HCT116 (cell line): ENCODE measurements at regions not wholly inside any gene's neighbourhood (a gene's known extent, or its start where the extent isn't known, plus 50 kb on each side); places are given as distances from the start of the nearest gene placed in this dataset.

Experiments used
- ATAC-seq: fragments of 200-7000 bp; cut with Tn5 transposase; 2 replicates; pipeline ENCODE4 v1.9.1; 2020; ENCODE audit warnings: mild to moderate bottlenecking, moderate library complexity
- BruUV-seq: library from RNA; stranded (reverse); fragments of 400-500 nt; replicated peaks from 2 replicates; lab custom pipeline; 2021; lab: Mats Ljungman, UMichigan
- CTCF ChIA-PET: fragments of 300-600 bp; sonication (Branson Sonifier 250); formaldehyde crosslinking; loops from one replicate; lab custom pipeline; 2021; ENCODE audit warnings: antibody characterized with exemption; lab: Charles Lee
- POLR2A ChIA-PET: fragments of 300-600, 350-600 bp; sonication (Branson Sonifier 250); formaldehyde crosslinking; loops from one replicate; lab custom pipeline; 2021; ENCODE audit warnings: antibody characterized with exemption; lab: Charles Lee
- RAD21 ChIA-PET, 2 experiments: fragments of 300-600 bp; sonication (Branson Sonifier 250); formaldehyde crosslinking; loops; one replicate each; lab custom pipeline; 2023; ENCODE audit warnings: low total read pairs in 2 of 2; ENCODE audit not compliant: uncharacterized antibody in 2 of 2, unreplicated experiment in 2 of 2, low non-redundant PET in 1 of 2; lab: Charles Lee
- DNase-seq: peaks from one replicate; pipeline ENCODE4 v3.0.0-alpha.2; 2010; ENCODE audit warnings: low read depth, low spot score
- H2AFZ ChIP-seq: fragments of 200-600 bp; shearing (Covaris generic), sonication (generic); 2 replicates; pipeline ENCODE4 v1.6.1; 2017; ENCODE audit warnings: low read depth, mixed run types, mixed read lengths, antibody characterized with exemption, low read length; ENCODE audit not compliant: poor library complexity, severe bottlenecking
- H3K27ac ChIP-seq: 2 replicates; pipeline ENCODE4 v1.5.1; 2012; ENCODE audit warnings: low read depth, low read length
- H3K27me3 ChIP-seq: fragments of 200-600 bp; sonication (generic); 2 replicates; pipeline ENCODE4 v1.6.1; 2016; ENCODE audit warnings: mixed run types, low read length, mixed read lengths; ENCODE audit not compliant: insufficient read depth
- H3K36me3 ChIP-seq, 2 experiments: fragments of 200-500 bp in 1 of 2; fragments of 200-600 bp in 1 of 2; sonication (Bioruptor generic) in 1 of 2; sonication (generic) in 1 of 2; 2 replicates each; pipeline versions ENCODE4 v1.5.1 to v1.6.1; 2014 to 2016; ENCODE audit warnings: low read length in 2 of 2, inconsistent platforms in 1 of 2, mixed read lengths in 1 of 2, mixed run types in 1 of 2; ENCODE audit not compliant: insufficient read depth in 2 of 2, control insufficient read depth in 1 of 2
- H3K4me1 ChIP-seq, 2 experiments: fragments of 200-600 bp in 1 of 2; sonication (generic) in 1 of 2; 2 replicates each; pipeline versions ENCODE4 v1.5.1 to v1.6.1; 2012 to 2017; ENCODE audit warnings: low read length in 2 of 2, inconsistent platforms in 1 of 2, mild to moderate bottlenecking in 1 of 2, mixed read lengths in 1 of 2, mixed run types in 1 of 2, moderate library complexity in 1 of 2; ENCODE audit not compliant: insufficient read depth in 2 of 2, control insufficient read depth in 1 of 2
- H3K4me2 ChIP-seq: fragments of 200-600 bp; sonication (generic); 2 replicates; pipeline ENCODE4 v1.6.1; 2017; ENCODE audit warnings: mixed run types, low read length, mixed read lengths
- H3K4me3 ChIP-seq, 2 experiments: fragments of 200-600 bp in 1 of 2; sonication (generic) in 1 of 2; replicated peaks in 1 of 2; 2 replicates each; pipeline ENCODE4 v1.5.1; 2011 to 2016; ENCODE audit warnings: low read length in 2 of 2, control low read depth in 1 of 2, low read depth in 1 of 2, mild to moderate bottlenecking in 1 of 2, mixed read lengths in 1 of 2, mixed run types in 1 of 2
- H3K79me2 ChIP-seq: fragments of 200-600 bp; sonication (generic); 2 replicates; pipeline ENCODE4 v1.6.1; 2017; ENCODE audit warnings: mild to moderate bottlenecking, mixed run types, low read length, moderate library complexity, mixed read lengths; ENCODE audit not compliant: insufficient read depth
- H3K9ac ChIP-seq: fragments of 200-600 bp; sonication (generic); 2 replicates; pipeline ENCODE4 v1.6.1; 2016; ENCODE audit warnings: low read length, mixed read lengths
- H3K9me2 ChIP-seq: fragments of 200-600 bp; sonication (generic), shearing (Covaris generic); 2 replicates; pipeline ENCODE4 v1.6.1; 2017; ENCODE audit warnings: mixed run types, mild to moderate bottlenecking, moderate library complexity; ENCODE audit not compliant: insufficient read depth
- H3K9me3 ChIP-seq, 2 experiments: fragments of 200-500 bp in 1 of 2; fragments of 200-600 bp in 1 of 2; sonication (Bioruptor generic) in 1 of 2; sonication (generic) in 1 of 2; 2 replicates each; pipeline ENCODE4 v1.6.1; 2014 to 2017; ENCODE audit warnings: low read length in 2 of 2, mixed read lengths in 2 of 2, inconsistent platforms in 1 of 2, low read depth in 1 of 2, mild to moderate bottlenecking in 1 of 2, mixed run types in 1 of 2, moderate library complexity in 1 of 2; ENCODE audit not compliant: control insufficient read depth in 1 of 2, insufficient read depth in 1 of 2
- H4K20me1 ChIP-seq: fragments of 200-600 bp; sonication (generic), shearing (Covaris generic); 2 replicates; pipeline ENCODE4 v1.6.1; 2017; ENCODE audit warnings: mixed run types, mild to moderate bottlenecking, moderate library complexity; ENCODE audit not compliant: insufficient read depth
- CBX3 ChIP-seq: IDR thresholded peaks from 2 replicates; pipeline ENCODE4 v1.6.1; 2012; ENCODE audit warnings: low read depth
- CEBPB ChIP-seq: IDR thresholded peaks from 2 replicates; pipeline ENCODE4 v1.6.1; 2012; ENCODE audit warnings: low read depth
- EGR1 ChIP-seq: IDR thresholded peaks from 2 replicates; pipeline ENCODE4 v1.6.1; 2012; ENCODE audit warnings: low read depth
- EZH2 ChIP-seq: fragments of 200-600 bp; sonication (generic); IDR thresholded peaks from 2 replicates; pipeline ENCODE4 v1.6.1; 2017; ENCODE audit warnings: antibody characterized with exemption, mixed run types
- EZH2phosphoT487 ChIP-seq: fragments of 200-600 bp; IDR thresholded peaks from 2 replicates; pipeline ENCODE4 v1.6.1; 2018; ENCODE audit warnings: antibody characterized with exemption, borderline replicate concordance
- JUND ChIP-seq: IDR thresholded peaks from 2 replicates; pipeline ENCODE4 v1.6.1; 2012
- POLR2A ChIP-seq: IDR thresholded peaks from 2 replicates; pipeline ENCODE4 v1.7.0; 2011; ENCODE audit warnings: borderline replicate concordance; ENCODE audit not compliant: insufficient read depth, insufficient read length; ENCODE audit errors: extremely low read depth
- POLR2AphosphoS5 ChIP-seq: IDR thresholded peaks from 2 replicates; pipeline ENCODE4 v1.6.1; 2011; ENCODE audit warnings: mild to moderate bottlenecking, low read depth, low read length, moderate library complexity
- RAD21 ChIP-seq: IDR thresholded peaks from 2 replicates; pipeline ENCODE4 v1.6.1; 2012; ENCODE audit warnings: low read depth, mild to moderate bottlenecking
- SIN3A ChIP-seq: IDR thresholded peaks from 2 replicates; pipeline ENCODE4 v1.6.1; 2012; ENCODE audit warnings: low read depth
- SP1 ChIP-seq: IDR thresholded peaks from 2 replicates; pipeline ENCODE4 v1.6.1; 2012; ENCODE audit warnings: low read depth
- TCF7L2 ChIP-seq: IDR thresholded peaks from 2 replicates; pipeline ENCODE4 v1.7.0; 2011; ENCODE audit warnings: borderline replicate concordance, inconsistent platforms; ENCODE audit not compliant: insufficient read depth, insufficient read length; ENCODE audit errors: extremely low read depth
- YY1 ChIP-seq: IDR thresholded peaks from 2 replicates; pipeline ENCODE4 v1.6.1; 2011; ENCODE audit warnings: low read length, low read depth, moderate library complexity, mild to moderate bottlenecking; ENCODE audit not compliant: insufficient replicate concordance; ENCODE audit errors: extremely low read depth
- ZFX ChIP-seq: fragments of 450-650 bp; IDR thresholded peaks from 2 replicates; pipeline ENCODE4 v1.6.1; 2017
- ZNF274 ChIP-seq: fragments of 200-500 bp; sonication (Bioruptor generic); IDR thresholded peaks from 2 replicates; pipeline ENCODE4 v1.6.1; 2014; ENCODE audit warnings: mild to moderate bottlenecking, low read depth, low read length, inconsistent platforms
- intact Hi-C: fragments of 100-400 bp; cut with micrococcal nuclease; formaldehyde crosslinking; loops from 2 replicates; pipeline ENCODE4 v1.10.0; 2022
- TF ChIP-seq, protein P1 (sequence below): IDR thresholded peaks from 2 replicates; pipeline ENCODE4 v1.6.1; 2012
- TF ChIP-seq, protein P2 (sequence below): IDR thresholded peaks from 2 replicates; pipeline ENCODE4 v1.6.1; 2012; ENCODE audit warnings: low read depth
- TF ChIP-seq, protein P3 (sequence below): IDR thresholded peaks from 2 replicates; pipeline ENCODE4 v1.6.1; 2012

DNA sequence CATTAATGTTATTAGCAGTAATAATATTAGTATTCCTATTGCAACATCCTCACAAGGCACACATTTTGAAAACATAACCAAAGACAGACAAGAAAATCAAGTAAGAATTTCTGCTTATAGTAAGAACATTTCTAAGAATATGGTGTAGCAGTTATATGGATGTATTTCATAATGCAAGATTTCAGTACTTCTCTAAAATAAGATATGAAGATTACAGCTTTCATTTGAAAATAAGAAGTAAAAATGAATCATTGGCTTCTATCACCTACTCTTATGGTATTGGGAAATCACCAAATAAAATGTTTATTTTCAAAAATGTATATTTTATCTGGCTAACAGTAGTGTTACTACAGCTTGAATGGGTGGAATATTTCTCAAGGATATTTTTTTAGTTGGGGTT is 103.8 kb upstream of the USP25 start:
- no peak overlapping the region for H3K4me2 ChIP-seq
- H2AFZ ChIP-seq, result no peak overlapping the region
- DNase-seq, result no peak
- no peak overlapping the region for H3K4me3 ChIP-seq
- ChIA-PET POLR2A (no interaction called here), RAD21 (no interaction called here), CTCF (no interaction called here)
- no peaks in the 10 kb centered on the region for H3K9me3 ChIP-seq
- no peaks in the 10 kb centered on the region for H3K27me3 ChIP-seq
- BruUV-seq, result no TSS peak
- no peaks in the 10 kb centered on the region for H3K4me1 ChIP-seq
- ATAC-seq, result no peak
- H3K79me2 ChIP-seq, result no peaks in the 10 kb centered on the region
- TF ChIP-seq POLR2AphosphoS5, result no peak
- no peak for TF ChIP-seq POLR2A
- no peak for TF ChIP-seq ZFX
- TF ChIP-seq RAD21, result no peak
- TF ChIP-seq, protein P1, sequence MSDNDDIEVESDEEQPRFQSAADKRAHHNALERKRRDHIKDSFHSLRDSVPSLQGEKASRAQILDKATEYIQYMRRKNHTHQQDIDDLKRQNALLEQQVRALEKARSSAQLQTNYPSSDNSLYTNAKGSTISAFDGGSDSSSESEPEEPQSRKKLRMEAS, result no peak
- no peak for TF ChIP-seq SIN3A
- TF ChIP-seq EZH2, result no peak
- TF ChIP-seq SP1, result no peak
- TF ChIP-seq, protein P2, sequence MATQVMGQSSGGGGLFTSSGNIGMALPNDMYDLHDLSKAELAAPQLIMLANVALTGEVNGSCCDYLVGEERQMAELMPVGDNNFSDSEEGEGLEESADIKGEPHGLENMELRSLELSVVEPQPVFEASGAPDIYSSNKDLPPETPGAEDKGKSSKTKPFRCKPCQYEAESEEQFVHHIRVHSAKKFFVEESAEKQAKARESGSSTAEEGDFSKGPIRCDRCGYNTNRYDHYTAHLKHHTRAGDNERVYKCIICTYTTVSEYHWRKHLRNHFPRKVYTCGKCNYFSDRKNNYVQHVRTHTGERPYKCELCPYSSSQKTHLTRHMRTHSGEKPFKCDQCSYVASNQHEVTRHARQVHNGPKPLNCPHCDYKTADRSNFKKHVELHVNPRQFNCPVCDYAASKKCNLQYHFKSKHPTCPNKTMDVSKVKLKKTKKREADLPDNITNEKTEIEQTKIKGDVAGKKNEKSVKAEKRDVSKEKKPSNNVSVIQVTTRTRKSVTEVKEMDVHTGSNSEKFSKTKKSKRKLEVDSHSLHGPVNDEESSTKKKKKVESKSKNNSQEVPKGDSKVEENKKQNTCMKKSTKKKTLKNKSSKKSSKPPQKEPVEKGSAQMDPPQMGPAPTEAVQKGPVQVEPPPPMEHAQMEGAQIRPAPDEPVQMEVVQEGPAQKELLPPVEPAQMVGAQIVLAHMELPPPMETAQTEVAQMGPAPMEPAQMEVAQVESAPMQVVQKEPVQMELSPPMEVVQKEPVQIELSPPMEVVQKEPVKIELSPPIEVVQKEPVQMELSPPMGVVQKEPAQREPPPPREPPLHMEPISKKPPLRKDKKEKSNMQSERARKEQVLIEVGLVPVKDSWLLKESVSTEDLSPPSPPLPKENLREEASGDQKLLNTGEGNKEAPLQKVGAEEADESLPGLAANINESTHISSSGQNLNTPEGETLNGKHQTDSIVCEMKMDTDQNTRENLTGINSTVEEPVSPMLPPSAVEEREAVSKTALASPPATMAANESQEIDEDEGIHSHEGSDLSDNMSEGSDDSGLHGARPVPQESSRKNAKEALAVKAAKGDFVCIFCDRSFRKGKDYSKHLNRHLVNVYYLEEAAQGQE, result no peak
- no peak for TF ChIP-seq CEBPB
- TF ChIP-seq CBX3, result no peak
- TF ChIP-seq EZH2phosphoT487, result no peak
- no peak for TF ChIP-seq YY1
- TF ChIP-seq ZNF274, result no peak
- TF ChIP-seq JUND, result no peak
- TF ChIP-seq, protein P3, sequence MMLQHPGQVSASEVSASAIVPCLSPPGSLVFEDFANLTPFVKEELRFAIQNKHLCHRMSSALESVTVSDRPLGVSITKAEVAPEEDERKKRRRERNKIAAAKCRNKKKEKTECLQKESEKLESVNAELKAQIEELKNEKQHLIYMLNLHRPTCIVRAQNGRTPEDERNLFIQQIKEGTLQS, result no peak
- no peak for TF ChIP-seq EGR1
- no peak for TF ChIP-seq TCF7L2
- no peaks in the 10 kb centered on the region for H3K9me2 ChIP-seq
- intact Hi-C loops, result no loop called here
- no peak overlapping the region for H3K9ac ChIP-seq
- no peaks in the 10 kb centered on the region for H4K20me1 ChIP-seq
- H3K36me3 ChIP-seq, result no peaks in the 10 kb centered on the region
- no peak overlapping the region for H3K27ac ChIP-seq
